GM18505 (cell line): ENCODE measurements at regions not wholly inside any gene's neighbourhood (a gene's known extent, or its start where the extent isn't known, plus 50 kb on each side); places are given as distances from the start of the nearest gene placed in this dataset.

Source experiments
- ATAC-seq: cut with Tn5 transposase; IDR thresholded peaks from one replicate; pipeline ENCODE4 v1.9.1; 2021; ENCODE audit not compliant: unreplicated experiment
- POLR2A ChIP-seq: IDR thresholded peaks from 4 replicates; pipeline ENCODE4 v1.6.1; 2011; ENCODE audit warnings: borderline replicate concordance; ENCODE audit not compliant: insufficient read depth, insufficient read length; ENCODE audit errors: extremely low read depth

GRCh38 chr18:38951633-38952032 is 1386.0 kb upstream of the CELF4 start:
- no peak for ATAC-seq
- no peak for TF ChIP-seq POLR2A

- no peak for ATAC-seq
- TF ChIP-seq POLR2A = no peak
Observed at GRCh38 chr18:38948436-38948835, 1382.8 kb upstream of the CELF4 start.

GRCh38 chr18:38944446-38945024 is 1378.9 kb upstream of the CELF4 start:
- no peak for ATAC-seq

GRCh38 chr18:38941711-38942561 is 1376.3 kb upstream of the CELF4 start:
- ATAC-seq = no peak
- no peak for TF ChIP-seq POLR2A

More at GRCh38 chr18:38944446-38945024, 1378.9 kb upstream of the CELF4 start:
- no peak for TF ChIP-seq POLR2A

- TF ChIP-seq POLR2A = no peak
- ATAC-seq = peak; percentile 76
Observed at GRCh38 chr18:38940863-38941531, 1375.4 kb upstream of the CELF4 start.

- peak; percentile 39 for ATAC-seq
- no peak for TF ChIP-seq POLR2A
Observed at GRCh38 chr18:38940475-38940862, 1374.9 kb upstream of the CELF4 start.

GRCh38 chr18:38933910-38934510 is 1368.4 kb upstream of the CELF4 start:
- peak; percentile 51 for ATAC-seq
- no peak for TF ChIP-seq POLR2A

GRCh38 chr18:38933322-38933721 is 1367.7 kb upstream of the CELF4 start:
- peak; percentile 24 for ATAC-seq

GRCh38 chr18:38932752-38933151 is 1367.2 kb upstream of the CELF4 start:
- ATAC-seq = peak; percentile 86
- TF ChIP-seq POLR2A = no peak

More at GRCh38 chr18:38933322-38933721, 1367.7 kb upstream of the CELF4 start:
- no peak for TF ChIP-seq POLR2A

GRCh38 chr18:38931754-38932050 is 1366.1 kb upstream of the CELF4 start:
- TF ChIP-seq POLR2A = no peak
- ATAC-seq = no peak

GRCh38 chr18:38930881-38931753 is 1365.5 kb upstream of the CELF4 start:
- no peak for TF ChIP-seq POLR2A
- ATAC-seq = no peak

- no peak for TF ChIP-seq POLR2A
Observed at GRCh38 chr18:38923540-38923939, 1357.9 kb upstream of the CELF4 start.

More at GRCh38 chr18:38923540-38923939, 1357.9 kb upstream of the CELF4 start:
- no peak for ATAC-seq
